Fibroblast of the aortic adventitia (primary cell): ENCODE measurements at regions not wholly inside any gene's neighbourhood (a gene's known extent, or its start where the extent isn't known, plus 50 kb on each side); places are given as distances from the start of the nearest gene placed in this dataset.

ENCODE experiments used
- DNase-seq: peaks from one replicate; pipeline ENCODE4 v3.0.0-alpha.2; 2010; ENCODE audit warnings: low read depth
- H3K4me3 ChIP-seq: 2 replicates; pipeline ENCODE4 v1.5.1; 2011; ENCODE audit warnings: low read depth, mild to moderate bottlenecking, control low read depth, low read length, moderate library complexity
- CTCF ChIP-seq: IDR thresholded peaks from 2 replicates; pipeline ENCODE4 v1.5.1; 2011; ENCODE audit warnings: mild to moderate bottlenecking, low read length, control low read depth, inconsistent platforms; ENCODE audit not compliant: insufficient read depth

DNA sequence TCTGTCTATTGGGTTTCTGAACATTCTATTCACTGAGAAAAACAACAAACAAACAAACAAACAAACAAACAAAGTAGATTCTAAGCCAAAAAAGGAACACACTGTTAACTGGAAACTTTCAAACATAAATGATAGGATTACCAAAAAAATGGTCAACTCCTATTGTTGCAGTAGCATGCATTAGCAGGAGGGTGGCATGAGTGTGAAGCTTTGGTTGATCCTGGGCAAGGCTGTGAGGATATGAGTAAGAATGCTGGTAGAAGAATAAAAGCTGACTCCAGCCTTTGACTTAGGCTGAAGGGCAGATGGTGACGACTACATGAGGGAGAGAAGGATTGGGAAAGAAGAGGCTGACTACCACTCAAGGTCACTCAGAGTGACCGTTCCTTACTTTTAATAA, 810.3 kb downstream of the VGLL3 start:
- TF ChIP-seq CTCF: no peak
- no peak overlapping the region for H3K4me3 ChIP-seq
- no peak for DNase-seq

- no peak overlapping the region for H3K4me3 ChIP-seq
- DNase-seq: no peak
- TF ChIP-seq CTCF: no peak
These were observed 812.9 kb downstream of the VGLL3 start for GRCh38 chr3:86178095-86178494.

DNA sequence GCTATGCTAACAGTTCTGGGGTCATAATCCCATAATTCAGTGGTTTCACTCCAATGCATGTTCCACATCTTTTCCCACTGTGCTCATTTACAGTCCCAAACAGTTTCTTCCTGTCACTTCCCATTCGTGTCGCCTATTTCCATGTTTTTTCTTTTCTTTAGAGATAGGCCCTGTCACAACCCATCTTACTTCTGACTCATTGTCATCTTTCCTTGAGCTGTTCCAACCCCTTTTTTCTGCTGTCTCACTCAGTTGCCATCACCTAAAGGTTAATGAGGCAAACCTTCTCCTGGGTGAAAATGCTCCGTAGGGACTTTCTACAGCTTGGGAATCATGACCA, 814.5 kb downstream of the VGLL3 start:
- no peak overlapping the region for H3K4me3 ChIP-seq
- no peak for TF ChIP-seq CTCF
- no peak for DNase-seq

DNA sequence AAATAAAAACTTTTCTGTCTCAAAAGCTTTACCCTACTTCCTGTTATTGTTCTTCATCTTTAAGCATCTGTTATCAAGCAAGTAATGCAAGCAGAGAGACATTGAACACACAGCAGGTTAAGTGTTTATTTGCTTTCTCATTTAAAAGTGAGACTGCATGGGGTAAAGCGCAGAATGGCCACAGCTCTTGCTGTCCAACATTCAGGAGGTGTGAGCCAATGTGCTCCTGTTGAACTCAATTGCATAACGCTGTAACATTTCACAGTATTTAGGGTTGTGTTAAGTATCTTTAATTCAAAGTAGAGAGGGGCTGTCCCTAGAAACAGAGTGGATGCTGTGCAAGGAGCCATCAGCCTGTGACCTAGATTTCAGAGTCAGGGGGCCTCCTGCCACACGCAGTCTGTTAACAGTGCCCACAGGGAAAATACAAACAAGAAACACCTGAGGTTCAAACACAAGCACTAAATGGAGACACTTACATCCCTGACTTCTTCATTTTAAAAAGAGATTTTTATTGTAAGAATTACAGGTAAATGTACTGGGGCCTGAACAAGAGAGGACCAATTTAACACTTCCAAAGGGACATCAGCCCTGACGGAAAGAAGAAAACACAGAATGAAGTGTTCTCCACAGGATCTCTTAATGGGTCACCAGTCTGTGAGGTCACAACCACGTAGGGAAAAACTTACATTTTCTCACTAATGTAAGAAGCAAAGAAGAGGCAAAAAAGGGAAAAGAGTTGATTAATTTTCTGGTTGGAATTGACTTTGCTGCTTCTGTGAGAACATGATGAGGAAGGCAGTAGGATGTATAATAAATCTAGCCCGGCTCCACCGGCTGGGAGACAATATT, 815.1 kb downstream of the VGLL3 start:
- no peak for TF ChIP-seq CTCF

GRCh38 chr3:86175051-86175536, 815.9 kb downstream of the VGLL3 start:
- no peak for DNase-seq
- no peak overlapping the region for H3K4me3 ChIP-seq
- TF ChIP-seq CTCF: no peak

More for the DNA sequence above, 815.1 kb downstream of the VGLL3 start:
- no peak overlapping the region for H3K4me3 ChIP-seq
- DNase-seq: no peak

DNA sequence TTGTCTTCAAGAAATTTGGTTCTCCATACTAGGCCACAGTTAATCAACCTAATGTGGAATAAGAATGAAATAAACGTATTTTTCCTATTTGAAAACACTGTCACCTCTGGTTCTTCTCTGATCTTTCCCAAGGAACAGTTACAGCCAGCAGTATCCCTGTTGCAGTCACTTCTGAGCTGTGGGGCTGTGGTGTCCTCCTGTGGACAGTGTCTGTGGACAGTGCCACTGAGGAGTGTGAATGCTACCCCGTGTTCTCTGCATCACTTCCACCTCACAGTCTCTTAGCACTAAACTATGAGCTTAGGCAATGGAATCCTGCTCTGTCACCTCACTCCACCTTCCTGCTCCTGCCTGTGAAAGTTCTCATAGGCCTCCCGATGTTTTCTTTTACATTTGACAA, 817.5 kb downstream of the VGLL3 start:
- no peak for TF ChIP-seq CTCF
- no peak for DNase-seq
- H3K4me3 ChIP-seq: no peak overlapping the region
